HG02623 (cell line): ENCODE measurements at regions not wholly inside any gene's neighbourhood (a gene's known extent, or its start where the extent isn't known, plus 50 kb on each side); places are given as distances from the start of the nearest gene placed in this dataset.
"Not testable (repeated sequence)": the region's sequence is repeated elsewhere in the genome, so short reads cannot be mapped to it uniquely, and the experiment has no call there.

ENCODE experiments used
- ATAC-seq: cut with Tn5 transposase; IDR thresholded peaks from one replicate; pipeline ENCODE4 v1.9.1; 2021; ENCODE audit warnings: moderate library complexity; ENCODE audit not compliant: unreplicated experiment

DNA sequence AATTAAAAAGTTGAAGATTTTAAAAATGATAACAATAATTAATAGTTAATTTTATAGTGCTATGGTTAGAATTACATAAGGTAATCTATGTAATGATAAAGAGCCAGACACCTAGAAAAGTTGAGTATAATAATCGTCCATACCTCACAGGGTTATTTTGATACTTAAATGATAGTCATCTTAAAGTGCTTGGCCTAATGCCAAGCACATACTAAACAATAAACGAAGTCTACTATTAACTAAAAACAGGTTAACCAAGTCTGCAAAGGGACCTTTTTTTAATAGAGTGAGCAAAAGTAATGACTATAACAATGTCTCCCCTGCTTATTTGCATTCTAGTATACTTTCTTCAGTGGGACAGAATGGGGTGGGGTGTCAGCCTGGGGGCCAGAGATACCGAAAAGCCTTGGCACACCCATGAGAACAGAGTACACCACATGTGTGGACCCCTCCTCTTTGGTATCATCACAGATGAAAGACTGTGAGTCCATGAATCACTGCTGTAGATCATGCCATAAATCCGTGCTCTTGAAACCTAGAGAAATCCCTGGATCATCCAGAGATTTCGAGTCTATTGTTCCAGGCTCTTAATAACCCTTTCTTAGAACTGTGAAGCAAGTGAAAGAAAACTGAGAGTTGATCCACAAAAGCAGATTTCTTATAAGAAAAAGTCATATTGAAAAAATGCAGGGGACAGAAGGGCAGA is 249.5 kb downstream of the PRELID2 start:
- ATAC-seq, result no peak

GRCh38 chr5:145579301-145579700 is 255.8 kb downstream of the PRELID2 start:
- no peak for ATAC-seq

DNA sequence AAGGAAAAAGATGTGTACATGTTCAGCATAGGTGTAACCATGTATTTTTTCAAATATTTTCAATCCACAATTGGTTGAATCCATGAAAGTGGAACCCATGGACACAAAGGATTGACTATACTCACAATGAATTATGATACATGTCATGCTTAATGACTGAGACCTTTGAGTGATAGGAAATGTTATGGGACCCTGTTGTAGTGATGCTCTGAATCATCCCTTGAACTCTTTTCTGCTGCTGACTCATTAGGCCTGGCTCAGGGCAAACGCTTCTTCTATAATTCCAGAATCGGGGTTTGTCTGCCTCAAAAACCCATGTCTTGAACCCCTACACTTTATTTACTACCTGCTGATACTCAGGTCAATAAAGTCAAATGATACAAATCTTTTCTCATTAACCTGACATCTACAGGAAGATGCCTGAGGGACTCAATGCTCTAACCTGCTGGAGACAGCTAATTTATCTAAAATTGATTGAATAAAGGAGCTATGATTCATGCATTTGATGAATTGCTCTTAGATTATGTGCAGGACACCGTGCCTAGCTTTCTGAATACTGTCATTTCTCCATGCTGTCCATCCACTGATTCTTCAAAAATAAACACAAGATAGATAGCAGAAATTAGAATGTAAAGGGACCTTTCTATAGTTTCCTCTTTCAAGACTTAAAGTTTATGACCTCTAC is 260.1 kb downstream of the PRELID2 start:
- ATAC-seq, result no peak

DNA sequence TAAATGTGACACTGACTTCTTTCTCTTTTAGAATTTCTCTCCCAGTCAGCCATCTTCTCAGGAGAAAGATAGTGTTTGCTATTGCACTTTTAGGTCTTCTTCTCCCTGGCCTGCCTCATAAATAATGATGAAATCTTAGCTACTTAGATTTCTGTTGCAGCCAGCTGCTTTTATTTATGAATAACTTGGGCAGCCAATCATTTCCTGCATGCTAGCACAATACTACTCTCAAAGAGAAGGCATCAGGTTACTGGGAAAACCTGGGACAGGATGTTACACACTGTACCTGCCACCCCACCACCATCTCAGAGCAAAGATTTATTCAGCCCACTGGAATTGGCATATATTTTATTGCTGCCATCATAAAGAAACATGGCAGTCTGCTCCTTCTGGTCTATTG is 266.6 kb downstream of the PRELID2 start:
- no peak for ATAC-seq

DNA sequence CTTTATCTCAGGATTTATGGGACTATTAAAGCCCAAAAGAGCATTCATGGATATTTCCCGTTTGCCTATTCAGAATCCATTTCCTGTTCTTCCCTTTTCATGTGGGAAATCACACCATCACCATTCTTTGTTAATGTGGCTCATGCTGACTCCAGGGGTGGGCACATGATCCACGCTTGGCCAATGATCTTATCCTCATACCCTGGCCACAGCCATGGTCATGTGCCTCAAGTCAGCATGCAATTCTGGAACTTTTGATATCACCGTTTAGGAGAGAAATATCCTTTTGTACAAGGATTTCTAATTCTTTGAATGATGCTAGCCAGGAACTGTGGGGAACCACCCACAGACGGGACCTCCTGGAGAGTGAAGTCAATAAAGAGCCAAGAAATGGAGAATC is 272.2 kb downstream of the PRELID2 start:
- ATAC-seq, result no peak

DNA sequence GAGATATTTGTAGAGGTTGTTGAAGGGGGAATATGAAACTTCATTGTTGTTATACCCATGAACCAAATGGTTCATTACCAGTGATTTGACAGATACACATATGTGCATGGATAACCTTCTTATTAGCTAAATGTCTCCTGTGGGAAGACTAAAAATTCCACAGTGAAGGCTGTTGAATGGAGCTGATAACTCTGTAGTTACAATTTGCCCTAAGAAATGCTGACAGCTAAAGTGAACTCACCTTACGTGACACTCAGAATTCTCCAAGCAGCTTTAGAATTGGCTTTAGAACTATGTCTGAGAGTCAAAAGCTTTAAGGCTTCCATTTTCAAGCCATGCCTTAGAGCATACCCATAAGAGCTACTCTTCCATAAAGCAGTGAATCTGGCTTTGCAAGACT is 276.9 kb downstream of the PRELID2 start:
- ATAC-seq, result no peak

DNA sequence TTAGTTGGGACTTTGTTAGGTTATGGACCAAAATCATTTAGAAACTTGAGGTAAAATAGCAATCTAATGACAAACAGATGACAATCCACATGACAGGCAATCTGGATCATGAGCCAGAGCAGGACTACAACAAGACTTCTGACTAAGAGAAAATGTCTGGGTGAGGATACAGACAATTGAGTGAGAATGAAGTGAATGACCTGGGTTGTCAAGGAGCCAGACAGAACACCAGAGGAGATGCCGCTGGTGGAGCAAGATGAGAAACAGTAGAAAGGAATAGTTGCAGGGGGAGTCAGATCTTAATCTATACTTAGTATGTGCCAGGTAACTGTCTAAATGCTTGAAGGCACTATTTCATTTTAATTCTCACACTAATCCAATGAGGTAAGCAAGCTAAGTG is 277.8 kb downstream of the PRELID2 start:
- ATAC-seq, result no peak

- no peak for ATAC-seq
These were observed 280.7 kb downstream of the PRELID2 start for GRCh38 chr5:145554399-145554798.

DNA sequence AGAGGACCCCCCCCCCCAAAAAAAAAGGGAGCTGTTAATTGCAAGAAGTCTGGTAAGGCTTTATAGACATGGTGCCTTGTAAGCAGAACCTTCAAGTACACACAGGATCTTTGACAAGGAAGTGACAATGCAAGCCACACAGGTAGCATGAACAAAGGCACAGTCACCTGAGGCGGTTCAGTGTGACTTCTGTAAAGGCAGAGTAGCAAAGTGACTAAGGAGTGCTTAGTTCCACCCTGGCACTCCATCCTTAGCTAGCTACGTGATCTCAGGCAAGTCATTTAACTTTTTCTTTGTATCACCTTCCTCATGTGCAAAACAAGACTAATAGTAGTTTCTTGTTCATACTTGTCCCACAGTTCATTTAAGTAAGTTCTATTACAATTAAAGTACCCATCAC is 282.0 kb downstream of the PRELID2 start:
- ATAC-seq, result no peak

- ATAC-seq, result no peak
These were observed 283.4 kb downstream of the PRELID2 start for GRCh38 chr5:145551714-145552113.

- ATAC-seq, result no peak
These were observed 287.0 kb downstream of the PRELID2 start for GRCh38 chr5:145548097-145548496.

DNA sequence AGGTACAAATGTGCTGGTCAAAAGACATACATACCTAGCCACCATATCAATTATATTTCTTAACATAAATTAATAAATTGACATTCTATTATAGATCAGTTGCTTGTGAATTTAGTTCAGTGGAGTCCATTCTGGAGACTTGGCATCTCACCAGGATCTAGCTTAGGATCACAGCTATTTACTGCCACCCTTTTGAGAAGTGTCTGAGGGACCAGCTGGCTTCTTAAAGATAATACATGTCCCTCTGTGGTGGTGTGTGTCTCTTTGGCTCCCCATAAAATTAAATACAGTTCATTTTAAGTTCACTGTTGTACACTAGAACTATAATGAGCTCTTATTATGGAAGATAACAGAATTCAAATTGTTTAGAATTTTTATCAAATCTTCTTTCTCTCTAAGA is 290.7 kb downstream of the PRELID2 start:
- no peak for ATAC-seq

DNA sequence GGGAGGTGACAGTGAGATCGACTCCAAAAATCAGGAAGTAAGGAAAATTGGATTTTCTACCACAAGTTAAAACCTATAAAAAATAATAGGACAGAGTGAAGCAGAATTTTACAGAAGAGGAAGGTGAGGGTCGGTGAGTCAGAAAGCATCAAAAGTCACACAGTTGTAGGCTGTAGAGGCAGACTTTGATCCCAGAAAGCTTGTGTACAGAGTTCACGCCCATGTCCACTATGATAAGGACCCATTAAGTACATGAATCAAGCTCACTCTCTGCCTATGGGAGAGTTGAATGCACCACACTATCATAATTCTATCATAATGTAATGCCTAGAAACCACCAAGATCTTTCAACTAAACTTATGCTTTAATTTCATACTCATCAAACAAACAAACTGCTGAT is 291.2 kb downstream of the PRELID2 start:
- no peak for ATAC-seq

DNA sequence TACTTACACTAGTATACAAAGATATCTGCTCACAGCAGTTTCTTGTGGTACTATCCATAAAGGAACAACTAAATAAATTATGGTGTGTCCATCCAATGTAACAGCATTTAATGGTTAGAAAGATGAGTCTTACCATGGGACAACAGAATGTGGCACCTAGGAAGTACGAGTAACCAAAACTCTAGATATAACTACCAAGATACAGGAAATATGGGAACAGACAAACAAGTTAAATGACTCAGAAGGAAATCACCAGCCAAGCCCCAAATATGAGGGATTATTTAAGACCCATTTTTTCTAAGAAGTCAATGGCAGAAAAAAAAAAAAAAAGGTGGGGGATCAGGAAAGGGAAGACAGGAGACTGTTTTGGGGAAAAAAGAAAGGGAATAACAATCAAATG is 294.8 kb downstream of the PRELID2 start:
- no peak for ATAC-seq

DNA sequence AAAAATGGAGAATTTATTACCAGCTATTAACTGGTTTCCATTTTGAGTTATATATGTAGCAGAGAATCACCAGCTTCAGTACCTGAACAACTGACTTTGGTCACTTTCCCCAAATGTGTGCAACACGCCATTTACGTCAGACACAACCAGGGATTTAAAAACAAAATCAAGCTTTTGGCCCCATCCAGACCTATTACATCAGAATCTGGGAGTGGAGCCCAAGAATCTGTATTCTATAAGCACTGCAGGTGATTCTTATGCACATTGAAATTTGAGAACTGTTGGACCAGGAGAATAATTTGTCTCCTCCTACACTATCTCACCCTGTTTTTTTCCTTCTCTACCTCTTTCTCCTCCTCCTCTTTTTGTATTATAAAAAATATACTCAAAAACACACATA is 295.9 kb downstream of the PRELID2 start:
- ATAC-seq, result no peak

DNA sequence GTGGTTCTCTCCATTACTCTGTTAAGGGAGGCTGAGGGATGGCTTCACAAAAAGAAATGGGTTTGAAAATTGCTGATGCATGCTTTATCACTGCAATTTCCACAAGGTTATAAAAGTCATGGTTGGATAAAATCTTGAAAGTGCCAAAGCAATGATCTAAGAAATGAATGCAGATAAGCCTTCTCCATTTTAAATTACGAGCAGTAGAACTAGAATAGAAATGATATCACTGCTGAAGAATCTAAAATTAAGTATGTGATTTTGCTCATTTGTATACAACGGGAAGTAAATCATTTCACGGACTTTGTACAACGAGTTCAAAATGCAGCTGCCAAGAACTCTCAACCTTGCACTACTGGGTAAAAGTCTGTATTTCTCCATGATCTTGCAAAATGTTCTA is 299.0 kb downstream of the PRELID2 start:
- no peak for ATAC-seq

- ATAC-seq, result no peak
These were observed 304.0 kb downstream of the PRELID2 start for GRCh38 chr5:145531038-145531734.

DNA sequence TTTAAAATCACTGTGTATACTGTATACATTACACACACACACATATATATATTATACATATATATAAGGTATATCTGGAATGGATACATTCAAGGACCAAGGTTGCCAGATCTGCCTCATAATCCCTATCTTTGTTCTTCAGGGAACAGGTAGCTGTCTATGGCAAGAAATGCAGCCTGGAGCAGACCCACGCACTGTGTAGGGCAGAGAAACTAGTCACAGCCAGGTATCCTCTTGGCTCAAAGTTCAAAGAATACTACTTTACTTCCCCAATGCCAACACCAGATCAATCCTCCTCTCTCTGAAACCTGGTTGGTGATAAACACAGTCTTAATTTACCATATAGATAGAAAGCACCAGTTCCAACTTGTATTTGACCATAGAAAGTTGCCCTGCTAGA is 313.6 kb downstream of the PRELID2 start:
- ATAC-seq, result no peak

DNA sequence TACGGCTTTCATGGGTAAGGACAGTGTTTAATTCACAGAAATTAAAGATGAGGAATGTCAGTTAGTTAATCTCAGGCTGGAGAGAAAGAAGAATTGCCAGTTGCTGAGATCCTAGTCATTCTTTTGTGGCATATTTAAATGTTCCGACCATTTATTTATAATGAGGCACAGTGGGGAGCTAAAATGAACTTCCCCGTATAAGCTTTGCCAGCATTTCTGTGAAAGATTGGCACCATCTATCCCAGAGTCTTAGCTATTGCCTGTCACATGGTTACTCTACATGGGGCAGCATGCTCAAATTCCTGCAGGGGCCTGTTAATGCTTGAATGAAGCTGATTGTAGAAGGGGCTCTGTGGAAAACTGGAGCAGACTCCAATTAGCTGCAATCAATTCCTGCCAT is 314.1 kb downstream of the PRELID2 start:
- no peak for ATAC-seq

DNA sequence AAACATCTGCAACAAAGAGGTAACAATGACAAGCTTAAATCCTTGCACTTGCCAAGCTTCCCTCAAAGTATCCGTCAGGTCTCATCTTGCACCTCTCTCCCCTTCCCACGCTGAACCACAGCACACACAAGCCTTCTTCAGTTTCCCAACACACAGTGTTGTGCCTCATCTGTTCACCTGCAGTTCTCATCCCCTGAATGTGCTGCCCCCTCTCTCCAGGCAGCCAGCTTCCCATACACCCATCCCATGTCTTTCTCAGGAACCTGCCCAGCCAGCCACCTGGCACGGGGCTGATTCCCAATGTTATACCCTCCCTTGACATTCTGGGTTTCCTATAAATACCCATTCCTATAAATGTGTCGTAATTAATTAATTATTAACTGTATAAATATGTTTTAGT is 314.8 kb downstream of the PRELID2 start:
- no peak for ATAC-seq

DNA sequence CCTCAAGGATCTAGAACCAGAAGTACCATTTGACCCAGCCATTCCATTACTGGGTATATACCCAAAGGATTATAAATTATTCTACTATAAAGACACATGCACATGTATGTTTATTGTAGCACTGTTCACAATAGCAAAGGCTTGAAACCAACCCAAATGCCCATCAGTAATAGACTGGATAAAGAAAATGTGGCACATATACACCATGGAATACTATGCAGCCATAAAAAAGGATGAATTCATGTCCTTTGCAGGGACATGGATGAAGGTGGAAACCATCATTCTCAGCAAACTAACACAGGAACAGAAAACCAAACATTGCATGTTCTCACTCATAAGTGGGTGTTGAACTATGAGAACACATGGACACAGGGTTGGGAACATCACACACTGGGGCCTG is 317.6 kb downstream of the PRELID2 start:
- ATAC-seq, result not testable (repeated sequence)

DNA sequence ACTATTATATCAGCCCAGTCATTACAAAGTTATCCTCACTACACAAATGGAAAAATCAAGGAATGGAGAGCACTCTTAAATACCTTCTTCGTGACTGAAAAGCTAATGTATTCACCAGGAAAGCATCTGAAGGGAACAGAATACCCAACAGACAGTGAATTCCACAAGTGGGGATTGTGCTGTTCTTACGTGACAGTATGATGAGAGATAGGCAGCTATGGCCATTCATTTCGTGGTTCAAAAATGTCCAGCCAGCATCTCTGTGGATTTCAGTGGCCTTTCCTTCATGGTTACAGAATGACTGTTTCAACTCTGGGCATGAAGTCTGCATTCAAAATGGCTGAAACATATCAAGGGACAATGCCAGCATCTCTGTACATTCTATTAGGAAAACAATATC is 323.8 kb downstream of the PRELID2 start:
- ATAC-seq, result no peak
